HG03571 (cell line): ENCODE measurements at regions not wholly inside any gene's neighbourhood (a gene's known extent, or its start where the extent isn't known, plus 50 kb on each side); places are given as distances from the start of the nearest gene placed in this dataset.

Source experiments
- ATAC-seq: cut with Tn5 transposase; IDR thresholded peaks from one replicate; pipeline ENCODE4 v1.9.1; 2021; ENCODE audit not compliant: unreplicated experiment

DNA sequence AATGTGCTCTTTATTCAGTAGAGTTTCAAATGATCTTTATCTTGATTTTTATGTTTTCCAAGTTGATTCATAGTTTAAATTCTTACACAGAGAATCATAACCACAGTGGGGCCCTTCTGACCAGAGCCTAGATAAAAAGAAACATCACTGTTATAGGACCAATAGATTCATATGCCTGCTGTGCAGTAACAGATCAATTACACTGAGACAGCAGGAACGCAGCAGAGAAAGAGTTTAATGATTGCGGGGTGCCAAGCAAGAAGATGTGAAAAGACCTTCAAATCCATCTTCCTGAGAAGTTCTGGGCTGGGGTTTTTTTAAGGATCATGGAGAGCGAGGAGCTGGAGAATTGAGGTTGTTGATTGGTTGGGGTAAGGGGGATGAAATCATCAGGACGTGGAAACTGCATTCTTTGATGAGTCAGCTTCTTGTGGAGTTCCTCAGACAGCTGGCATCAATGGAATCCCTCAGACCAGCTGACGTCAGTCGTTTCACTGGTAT lies 346.6 kb downstream of the TBC1D4 start:
- no peak for ATAC-seq

DNA sequence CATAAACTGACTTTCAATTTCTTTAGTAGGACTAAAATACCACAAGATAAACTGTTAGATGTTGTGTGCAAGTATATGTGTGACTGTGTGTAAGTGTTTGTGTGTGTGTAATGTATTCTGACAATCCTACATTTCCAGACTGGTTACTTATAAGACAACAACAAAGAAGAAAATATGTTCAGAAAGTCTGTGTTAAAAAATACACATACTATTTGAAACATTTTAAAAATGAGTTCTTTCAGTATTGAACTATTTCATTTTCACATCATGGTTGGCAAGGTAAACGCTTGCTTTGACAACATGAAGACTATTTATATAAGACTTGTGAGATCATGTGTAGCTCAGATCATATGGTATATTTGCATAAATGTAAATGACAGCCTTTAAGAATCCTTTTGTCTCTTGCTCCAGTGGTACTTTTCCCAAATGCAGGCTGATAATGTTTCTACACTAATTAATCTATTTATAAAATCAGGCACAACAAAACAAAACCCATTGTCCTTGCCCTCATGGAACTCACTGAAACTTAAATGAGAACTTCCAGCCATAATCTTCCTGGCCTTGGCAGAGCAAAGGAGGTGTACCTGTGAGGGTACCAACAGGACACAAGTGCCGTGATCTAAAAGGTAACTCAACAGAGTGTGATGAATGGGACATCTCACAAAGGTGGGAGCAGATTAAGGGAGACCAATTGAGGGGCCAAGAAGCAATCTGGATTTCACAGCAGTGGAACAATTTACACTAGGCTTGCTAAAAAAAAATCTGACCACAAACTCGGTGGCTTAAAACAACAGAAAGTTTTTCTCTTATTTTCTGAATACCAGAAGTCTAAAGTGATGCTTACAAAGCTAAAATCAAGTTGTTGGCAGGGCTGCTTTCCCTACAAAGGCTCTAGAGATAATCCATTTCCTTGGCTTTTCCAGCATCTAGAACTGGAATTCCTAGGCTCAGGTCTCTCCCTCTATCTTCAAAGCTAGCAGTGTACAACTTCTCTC lies 349.0 kb downstream of the TBC1D4 start:
- ATAC-seq: no peak

DNA sequence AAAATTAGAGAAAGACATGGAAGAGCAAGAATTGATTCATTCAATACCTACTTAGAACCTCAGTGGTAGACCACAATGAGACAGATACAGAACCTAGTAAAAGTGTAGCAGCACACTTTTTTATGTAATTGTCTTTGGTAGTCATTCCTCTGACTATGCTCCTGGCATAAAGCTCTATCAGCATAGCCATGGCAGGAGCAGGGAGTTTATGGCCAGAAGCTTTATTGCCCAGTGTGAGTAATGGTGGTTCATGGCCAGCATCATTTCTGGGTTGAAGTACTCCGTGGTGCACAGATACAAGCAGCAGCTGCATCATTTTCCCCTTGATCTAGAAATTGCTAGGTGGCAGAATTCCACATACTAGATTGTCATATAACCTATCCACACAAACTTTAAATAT lies 352.6 kb downstream of the TBC1D4 start:
- no peak for ATAC-seq

DNA sequence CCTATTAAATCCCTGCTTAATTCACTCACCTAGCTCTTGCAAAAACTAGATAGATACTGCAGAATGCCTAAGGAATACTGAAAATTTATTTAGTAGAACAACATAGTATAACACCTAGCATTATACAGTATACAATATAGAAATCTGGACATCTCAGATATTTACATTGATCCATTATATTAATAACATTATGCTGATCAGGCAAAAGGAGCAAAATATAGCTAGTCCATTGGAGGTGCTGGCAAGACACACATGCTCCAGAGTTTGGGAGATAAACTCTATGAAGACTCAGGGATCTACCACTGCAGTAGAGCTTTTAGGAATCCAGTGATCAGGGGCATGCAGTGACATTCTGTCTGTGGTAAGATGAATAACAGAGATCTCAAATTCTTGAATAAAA lies 357.6 kb downstream of the TBC1D4 start:
- no peak for ATAC-seq

DNA sequence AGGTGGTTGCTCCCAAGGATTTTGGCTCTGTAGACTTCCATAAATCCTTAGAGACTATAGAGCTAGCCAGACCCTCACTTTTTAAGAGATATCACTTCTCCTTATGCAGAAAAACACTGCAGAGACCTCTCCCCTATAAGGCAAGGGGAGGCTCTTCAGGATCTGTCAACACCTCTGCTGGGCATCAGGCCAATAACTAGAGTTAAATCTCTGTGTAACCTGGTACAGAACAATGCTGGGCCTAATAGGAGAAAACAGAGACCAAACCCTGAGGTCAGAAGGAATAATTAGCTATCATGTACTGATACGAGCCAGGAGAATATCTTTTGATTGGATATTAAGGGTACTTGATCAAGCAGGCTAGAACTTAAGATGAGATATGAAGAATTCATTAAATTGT lies 358.5 kb downstream of the TBC1D4 start:
- no peak for ATAC-seq

DNA sequence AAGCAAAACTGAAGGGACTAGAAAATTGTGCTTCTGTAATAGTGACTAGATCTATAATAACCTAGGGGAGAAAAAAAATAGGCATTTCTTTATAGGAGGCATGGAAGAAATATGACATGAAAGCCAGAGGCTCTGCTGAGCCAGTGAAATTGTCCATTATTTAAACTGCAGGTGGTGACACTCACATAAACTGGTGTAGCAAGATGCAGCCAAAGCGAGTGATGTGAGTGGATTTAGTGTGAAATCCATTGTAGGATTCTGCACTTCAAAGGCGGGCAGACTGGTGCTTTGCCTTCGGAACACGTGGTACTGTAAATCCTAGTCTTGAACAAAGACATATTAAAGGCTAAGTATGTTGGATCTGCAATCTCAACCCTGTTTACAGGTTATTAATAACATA lies 361.9 kb downstream of the TBC1D4 start:
- ATAC-seq: no peak

DNA sequence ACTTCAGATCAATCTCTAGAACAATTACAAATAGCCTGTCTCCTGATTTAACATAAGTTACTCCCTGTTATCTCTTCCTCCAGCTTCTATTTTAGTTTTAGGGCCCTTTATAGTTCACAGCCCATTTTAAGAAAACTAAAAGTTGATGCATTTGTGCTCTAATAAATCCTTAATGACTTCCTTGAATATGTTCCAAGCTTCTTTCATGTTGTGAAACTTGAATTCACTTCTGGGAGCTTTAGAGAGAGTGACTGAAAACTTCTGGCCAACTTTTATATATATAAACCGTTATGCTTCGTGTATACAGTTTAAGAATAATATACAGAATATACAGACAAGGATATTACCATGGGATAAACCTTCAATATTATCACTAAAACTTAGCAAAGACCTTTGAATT lies 366.8 kb downstream of the TBC1D4 start:
- ATAC-seq: no peak

DNA sequence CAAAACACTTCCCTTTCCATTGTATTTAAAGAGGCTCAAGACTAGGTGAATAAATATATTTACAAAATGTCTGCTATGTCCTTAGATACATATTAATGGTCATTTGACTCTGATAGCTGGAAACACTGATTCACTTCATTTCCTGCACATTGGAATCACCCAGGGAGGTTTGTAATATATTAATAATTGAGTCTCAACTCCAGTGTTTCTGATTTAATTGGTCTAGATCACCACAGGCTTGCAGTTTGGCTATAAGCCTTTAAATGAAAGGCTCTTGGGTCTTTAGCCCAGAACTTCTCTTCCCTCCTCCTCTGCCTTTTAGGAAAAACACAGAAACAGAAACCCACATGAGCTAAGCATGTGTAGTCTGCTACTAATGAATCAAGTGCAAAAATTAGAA lies 378.0 kb downstream of the TBC1D4 start:
- no peak for ATAC-seq

DNA sequence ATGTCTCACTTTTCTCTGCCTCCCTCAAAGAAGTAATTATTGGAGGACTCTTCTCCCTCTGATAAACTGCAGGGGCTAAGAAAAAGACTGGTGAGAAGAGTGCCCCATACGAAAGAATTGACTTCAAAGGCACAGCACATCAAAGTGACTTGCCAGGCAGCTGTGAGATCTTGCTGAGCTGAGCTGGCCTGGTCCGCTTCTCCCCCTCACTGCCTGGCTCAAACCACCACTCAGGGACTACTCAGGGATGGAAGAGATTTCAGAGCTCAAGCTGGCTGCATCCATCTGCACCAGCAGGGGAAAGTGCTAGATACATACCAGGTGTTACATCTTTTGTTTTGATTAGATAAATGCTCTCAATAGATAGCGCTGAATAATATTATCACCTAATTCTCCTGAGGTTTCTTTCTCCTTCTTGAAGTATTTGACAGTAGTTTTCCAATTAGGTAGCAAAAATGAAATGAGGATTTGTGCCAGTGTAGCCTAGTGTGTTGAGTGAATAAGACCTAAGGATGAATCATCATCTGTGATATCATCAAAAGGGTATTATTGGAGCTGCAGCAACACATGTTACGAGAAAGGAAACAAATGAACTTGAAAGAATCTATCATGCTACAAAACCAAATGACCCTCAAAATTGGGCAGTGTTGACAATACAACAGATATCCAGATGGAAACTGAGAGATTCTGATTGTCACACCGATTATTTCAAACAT lies 379.8 kb downstream of the TBC1D4 start:
- ATAC-seq: no peak

DNA sequence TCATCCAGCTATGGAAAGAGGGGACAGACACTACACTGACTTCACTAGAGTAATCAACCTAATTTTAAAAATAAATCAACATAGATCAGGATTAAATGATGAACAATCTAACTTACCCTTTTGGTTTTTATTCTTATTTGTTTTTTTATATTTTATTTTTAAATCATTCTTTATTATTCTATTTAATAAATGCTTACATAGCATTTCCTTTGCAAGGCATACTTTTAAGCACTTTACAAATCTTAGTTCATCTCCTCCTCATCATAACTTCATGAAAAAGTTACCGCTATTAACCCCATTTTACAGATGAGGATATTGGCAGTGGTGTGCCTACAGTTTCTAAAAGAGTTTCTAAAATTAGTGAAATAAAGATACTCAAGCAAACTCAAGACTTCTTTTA lies 380.6 kb downstream of the TBC1D4 start:
- ATAC-seq: no peak

DNA sequence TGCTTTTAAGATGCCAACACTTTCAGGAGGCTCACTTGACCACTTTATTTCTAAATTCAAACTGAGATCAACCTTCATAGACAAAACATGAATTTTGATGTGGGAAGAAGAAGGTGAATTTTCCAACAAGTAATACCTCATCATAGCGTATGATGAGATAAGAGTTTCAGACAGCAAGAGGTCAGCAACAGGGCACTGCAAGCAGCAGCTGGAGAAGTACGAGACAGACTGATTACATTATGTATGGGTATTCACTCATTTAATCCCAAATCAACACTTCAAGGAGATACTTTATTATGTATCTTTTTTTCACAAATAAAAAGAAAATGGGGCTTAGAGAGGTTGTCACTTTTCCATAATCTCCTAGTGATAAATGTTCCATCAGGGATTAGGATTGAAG lies 389.8 kb downstream of the TBC1D4 start:
- no peak for ATAC-seq

DNA sequence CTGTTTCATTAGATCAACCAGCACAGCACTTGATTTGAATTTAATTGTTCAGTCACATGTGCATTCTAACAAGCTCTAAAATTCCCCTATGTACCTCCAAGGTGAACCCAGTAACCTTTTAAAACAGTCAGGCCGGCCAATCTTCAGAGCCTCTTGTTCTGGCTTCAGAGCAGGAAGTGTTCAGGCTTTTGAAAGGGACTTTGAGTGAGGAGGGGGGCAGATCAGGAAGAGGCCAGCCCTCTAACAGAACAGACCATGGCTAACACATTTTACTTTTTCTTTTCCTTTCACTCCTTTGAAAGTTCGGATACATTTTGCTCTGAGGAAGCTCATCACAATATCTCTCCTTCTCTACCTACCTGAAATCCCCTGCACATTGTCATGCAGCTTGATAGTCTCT lies 390.3 kb downstream of the TBC1D4 start:
- ATAC-seq: no peak

DNA sequence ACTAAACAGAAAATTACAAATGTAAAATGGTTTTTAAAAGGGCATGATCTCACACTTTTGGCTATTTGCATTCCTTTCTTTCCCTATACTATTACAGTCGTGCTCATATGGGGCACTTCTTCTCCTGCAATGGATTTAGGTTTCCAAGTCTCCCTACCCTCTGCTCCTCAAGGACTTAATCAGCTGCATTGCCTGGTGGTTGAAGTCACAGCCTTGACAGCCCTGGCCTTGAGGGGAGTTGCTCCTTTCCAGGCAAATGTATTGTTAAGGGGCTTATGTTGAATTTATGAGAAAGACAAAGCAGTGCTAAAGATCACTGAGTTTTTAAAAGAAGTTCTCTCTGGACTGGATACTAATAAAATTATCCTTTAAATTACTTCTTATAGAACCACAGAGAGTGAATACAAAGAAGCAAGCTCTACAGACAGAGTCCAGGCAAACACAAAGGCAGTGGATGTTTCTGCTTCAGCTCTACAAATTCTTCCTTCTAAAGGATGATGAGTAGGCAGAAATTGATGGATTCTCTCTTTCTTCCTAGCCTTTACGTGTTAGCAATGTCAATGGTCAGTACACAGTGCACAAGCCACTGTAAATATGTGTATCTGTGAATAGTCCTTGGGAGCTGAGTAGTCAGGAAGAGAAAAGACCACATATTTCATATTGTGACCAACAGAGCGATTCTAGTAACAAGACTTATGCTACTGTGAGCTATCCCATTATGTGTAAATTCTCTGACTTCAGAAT lies 390.9 kb downstream of the TBC1D4 start:
- no peak for ATAC-seq

DNA sequence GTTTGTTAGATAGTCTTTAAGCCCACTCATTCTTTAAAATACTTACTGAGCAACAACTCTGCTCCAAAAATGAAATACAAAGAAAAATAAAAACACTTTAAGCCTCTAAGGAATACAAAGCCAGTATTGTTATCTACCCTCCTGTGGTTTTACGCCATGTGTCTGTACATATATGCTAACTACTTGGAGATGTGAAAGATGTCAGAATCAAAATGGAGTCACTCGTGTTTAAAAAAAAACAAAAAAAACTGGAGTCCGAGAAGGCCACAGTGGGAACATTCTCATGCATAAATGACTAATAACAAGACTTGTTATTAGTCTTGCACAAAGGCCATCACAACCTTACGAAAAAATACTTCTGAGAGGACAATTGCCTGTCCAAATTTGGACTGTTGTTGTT lies 393.1 kb downstream of the TBC1D4 start:
- no peak for ATAC-seq

DNA sequence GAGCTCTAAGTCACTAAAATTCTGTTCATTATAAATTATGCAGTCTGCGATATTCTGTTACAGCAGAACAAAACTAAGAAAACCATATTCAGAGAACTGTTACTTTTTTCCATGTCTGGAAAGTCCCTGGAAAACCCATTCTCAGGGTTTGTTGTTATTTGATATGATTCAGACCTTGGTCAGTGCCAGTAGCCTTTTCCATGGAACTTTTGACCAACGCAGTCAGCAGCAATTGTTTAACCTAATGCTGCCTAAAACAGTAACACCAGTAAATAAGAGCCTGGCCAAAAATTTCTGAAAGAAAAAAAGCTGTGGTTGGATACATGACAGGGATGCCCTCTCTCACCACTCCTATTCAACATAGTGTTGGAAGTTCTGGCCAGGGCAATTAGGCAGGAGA lies 402.7 kb downstream of the TBC1D4 start:
- ATAC-seq: no peak

DNA sequence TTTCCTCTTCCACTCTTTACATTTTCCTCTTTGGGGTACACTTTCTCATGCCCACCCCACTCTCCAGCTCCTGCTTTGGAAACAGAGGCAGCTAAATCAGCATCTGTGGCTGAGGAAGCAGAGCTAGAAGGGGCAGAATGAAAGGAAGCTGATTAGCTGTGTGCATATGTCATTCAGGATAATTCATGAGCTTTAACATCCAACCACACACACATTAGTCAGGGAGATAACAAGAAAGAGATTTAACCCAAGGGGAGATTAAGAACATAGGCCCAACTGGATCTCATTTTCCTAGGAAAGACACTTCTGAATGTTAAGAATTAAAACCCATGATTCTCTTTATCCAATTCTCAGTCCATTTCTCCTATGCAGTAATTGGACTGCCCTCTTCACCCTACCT lies 405.5 kb downstream of the TBC1D4 start:
- ATAC-seq: no peak

DNA sequence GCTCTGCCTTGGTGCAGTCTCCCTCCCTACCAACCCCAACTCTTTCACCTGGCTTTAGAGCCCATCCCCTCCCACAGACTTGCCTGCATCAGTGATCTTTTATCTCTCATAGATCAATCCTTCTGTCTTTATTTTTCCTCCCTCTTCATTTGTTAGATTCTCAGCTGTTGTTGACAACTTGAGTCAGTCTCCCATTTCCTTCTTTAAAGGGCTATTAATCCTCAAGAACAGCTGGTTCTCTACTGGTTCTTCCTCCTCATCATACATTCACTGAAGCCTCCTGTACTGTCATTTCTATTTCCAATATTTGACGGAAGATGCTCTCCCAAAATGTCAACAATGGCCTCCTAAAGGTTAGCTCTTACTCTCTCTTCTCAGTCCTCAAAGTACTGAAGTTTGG lies 408.2 kb downstream of the TBC1D4 start:
- no peak for ATAC-seq

DNA sequence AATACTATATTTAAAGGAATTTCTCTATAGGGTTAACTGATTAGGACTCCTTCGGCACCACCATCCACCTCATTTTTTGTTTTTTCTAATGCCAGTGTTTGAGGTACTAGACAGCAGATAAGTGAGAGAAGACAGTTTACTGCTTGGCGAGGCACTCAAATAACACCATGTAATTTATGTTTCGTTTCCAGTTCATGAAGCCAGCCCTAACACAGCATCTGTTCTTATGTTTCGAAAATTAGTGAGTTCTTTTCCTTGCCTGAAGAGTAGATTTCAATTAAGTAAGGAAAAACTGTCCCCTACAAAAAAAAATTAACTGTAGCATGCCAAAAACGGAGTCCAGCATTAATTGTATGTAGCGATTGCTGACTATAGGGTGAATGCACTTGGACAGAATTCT lies 409.1 kb downstream of the TBC1D4 start:
- no peak for ATAC-seq

DNA sequence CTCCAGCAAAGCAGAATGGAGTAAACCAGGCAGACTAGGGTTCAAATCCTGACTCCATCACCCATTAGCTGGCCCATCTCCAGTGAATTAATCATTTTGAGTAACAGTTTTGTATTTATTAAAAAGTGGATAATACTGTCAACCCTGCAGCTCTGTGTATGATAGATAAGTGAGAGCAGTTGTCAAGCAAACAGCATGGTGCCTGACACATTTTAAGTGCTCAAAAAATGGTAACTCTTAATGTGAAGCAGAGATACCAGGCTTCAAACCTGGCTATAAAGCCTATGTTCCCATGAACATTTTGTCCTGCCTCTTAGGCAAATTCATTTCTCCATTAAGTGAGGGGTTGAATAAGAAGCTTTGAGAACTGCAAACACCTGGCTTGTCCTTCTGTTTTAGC lies 409.6 kb downstream of the TBC1D4 start:
- ATAC-seq: no peak

DNA sequence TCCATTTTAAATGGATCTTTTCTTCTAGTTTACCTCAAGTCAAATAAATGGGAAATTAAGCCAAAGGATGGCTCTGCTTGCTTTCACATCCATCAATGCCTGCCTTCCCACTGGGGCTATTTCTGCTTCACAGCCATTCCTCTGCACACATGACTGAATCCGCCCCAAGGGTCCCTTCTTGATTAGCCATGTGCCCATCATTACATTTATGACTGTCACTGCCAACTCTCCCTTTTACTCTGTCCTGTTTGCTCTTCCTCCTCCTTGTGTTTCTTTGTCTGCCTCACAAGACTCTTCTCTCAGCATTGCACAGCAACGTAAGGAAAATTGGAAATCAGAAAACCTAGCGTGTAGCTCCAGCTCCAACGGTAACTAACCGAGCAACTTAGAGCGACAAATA lies 410.2 kb downstream of the TBC1D4 start:
- no peak for ATAC-seq

DNA sequence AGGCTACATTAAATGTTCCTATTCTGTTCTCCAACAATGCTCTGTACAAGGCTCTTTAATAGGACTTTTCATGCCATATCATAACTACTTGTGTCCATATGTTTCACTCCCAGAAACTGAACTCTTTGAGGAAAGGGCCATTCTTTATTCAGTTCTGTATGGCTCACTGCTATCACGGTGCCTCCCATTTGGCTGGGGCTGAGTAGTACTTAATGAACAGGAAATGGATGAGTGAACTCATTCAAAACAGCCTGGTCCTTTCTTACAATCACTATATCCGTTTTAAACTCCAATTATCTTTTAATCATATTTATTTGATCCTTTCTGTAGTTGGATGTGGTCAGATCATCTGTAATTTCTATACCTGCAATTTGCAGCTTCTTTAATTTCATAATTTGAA lies 410.6 kb downstream of the TBC1D4 start:
- ATAC-seq: no peak
